ENCODE measurements at regions not wholly inside any gene's neighbourhood (a gene's known extent, or its start where the extent isn't known, plus 50 kb on each side); places are given as distances from the start of the nearest gene placed in this dataset.

DNA sequence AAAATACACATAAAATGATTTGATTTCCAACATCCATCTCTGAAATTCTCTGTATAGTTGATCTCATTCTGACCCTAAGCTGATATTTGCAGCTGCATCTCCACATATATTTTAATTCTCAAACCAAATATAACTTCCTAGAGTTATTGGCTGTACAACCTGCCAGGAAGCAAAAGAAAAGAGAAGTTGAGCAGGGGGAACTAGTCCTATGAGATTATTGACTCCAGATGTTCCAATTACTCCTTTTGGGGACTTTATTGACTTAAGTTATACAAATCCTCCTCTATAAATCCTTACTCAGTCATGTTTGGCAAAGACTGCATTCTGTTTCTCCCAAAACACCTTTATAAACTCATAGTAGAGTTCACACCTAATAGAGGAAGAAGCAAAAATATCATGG lies 599.4 kb upstream of the ANKRD30A start:
- TF ChIP-seq, protein P1, sequence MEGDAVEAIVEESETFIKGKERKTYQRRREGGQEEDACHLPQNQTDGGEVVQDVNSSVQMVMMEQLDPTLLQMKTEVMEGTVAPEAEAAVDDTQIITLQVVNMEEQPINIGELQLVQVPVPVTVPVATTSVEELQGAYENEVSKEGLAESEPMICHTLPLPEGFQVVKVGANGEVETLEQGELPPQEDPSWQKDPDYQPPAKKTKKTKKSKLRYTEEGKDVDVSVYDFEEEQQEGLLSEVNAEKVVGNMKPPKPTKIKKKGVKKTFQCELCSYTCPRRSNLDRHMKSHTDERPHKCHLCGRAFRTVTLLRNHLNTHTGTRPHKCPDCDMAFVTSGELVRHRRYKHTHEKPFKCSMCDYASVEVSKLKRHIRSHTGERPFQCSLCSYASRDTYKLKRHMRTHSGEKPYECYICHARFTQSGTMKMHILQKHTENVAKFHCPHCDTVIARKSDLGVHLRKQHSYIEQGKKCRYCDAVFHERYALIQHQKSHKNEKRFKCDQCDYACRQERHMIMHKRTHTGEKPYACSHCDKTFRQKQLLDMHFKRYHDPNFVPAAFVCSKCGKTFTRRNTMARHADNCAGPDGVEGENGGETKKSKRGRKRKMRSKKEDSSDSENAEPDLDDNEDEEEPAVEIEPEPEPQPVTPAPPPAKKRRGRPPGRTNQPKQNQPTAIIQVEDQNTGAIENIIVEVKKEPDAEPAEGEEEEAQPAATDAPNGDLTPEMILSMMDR (conservative IDR thresholded peaks at IDR 0.05 in 1 of 2, IDR thresholded peaks at IDR 0.05 in 1 of 2; ENCODE audit: low read depth in 1 of 2, low read length in 2 of 2) = no peak
- no peak for TF ChIP-seq EZH2 (IDR thresholded peaks at IDR 0.05; ENCODE audit: low read length, missing control alignments)

Measured in fibroblast of lung (primary cell).